GM04503 (cell line): ENCODE measurements at regions not wholly inside any gene's neighbourhood (a gene's known extent, or its start where the extent isn't known, plus 50 kb on each side); places are given as distances from the start of the nearest gene placed in this dataset.

Experiments used
- DNase-seq: peaks from one replicate; pipeline ENCODE4 v3.0.0-alpha.2; 2012; ENCODE audit warnings: low read depth

DNA sequence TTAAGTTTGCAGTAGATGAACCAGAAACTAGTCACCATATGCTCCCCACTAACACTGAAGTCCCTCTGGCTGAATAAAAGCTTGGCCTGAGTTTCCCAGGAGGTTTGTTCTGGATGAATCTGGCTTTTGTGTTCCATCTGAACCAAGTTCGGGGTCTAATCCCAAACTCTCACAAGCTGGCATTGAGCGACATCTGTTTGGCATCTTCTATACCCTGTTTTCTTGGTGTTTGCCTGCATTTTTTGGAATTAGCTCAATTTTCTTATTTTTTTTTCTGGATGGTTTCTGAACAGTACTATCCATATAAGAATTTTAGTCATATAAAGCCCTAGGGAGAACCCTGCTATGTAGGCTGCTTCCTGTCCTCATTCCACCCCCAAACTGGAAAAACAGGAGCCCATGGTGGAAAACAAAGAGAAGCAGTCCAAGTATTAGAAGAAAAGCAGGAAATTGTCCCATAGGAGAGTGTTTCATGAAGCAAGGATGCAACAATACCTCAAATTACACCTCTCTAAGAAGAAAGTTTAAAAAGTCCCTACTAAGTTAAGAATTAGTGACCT lies 737.1 kb downstream of the DHX35 start:
- DNase-seq = no peak

DNA sequence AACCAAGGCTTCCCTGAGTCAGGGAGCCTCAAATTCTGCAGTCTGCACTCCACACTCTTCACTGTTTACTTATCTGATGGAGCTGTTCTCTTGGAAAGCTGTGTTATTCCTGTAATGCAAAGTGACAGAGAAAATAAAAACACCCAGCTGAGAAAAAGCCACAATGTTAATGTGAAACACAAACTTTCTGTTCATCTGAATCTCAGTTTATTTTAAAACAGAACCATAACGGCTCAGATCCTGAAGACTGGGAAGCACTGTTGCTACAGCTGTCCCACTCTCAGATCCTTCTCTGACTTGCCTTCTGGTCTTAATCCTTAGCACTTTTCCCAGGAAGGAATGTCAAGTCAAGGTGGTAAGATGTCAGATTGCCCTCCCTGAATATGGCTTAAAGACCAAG lies 736.6 kb downstream of the DHX35 start:
- DNase-seq = no peak

DNA sequence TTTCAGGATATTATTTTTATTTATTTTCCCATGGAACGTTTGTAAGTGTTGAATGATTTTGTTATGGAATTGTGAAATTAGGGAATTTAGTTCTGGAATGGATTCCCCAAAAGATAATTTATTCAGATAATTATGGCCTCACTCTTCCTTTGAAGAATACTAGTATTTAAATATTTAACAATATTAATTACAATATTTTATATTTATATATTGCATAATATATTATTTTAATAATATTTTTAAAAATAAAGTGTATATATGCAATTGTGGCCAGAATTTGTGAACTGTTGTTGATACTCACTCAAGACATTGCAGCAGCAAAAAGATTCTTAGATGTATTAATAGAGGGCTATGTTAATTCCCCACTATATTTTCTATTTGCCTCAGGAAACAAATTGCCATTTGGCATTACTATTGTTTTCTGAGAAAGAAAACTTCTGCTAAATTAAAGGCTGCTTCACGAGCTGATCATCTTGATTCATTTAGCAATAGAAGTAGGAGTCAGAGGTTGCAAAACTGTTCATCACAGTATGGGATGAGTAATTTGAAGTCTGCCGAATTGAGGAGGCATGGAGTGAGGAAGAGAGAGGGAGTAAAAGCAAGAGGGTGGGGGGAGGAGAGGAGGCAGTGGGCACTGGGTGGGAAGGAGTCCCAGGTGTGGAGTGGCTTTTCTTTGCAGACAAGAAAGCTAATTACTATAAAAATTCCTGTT lies 729.2 kb downstream of the DHX35 start:
- DNase-seq = no peak

- DNase-seq = no peak
Measured at GRCh38 chr20:39676857-39677391, 714.8 kb downstream of the DHX35 start.

- DNase-seq = no peak
Measured at GRCh38 chr20:39676241-39676640, 714.1 kb downstream of the DHX35 start.

DNA sequence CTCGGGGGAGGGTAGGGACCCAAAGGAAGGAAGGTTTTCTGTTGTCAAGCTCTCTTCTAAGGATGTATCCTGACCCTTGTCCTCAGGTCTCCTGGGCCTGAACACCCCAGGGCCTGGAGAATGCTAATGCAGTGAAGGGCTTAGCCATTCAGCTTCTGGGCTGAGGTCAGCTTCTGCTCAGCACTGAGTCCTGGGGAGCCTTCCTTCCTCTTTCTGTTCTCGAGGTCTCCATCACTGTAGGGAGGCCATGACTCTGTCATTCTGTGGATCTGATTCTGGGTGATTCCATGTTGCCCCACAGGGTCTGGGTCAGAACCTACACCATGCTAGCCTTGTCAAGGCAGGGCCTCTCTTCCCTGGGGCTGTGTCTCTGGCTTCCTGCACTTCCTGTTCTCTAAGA lies 712.7 kb downstream of the DHX35 start:
- no peak for DNase-seq

DNA sequence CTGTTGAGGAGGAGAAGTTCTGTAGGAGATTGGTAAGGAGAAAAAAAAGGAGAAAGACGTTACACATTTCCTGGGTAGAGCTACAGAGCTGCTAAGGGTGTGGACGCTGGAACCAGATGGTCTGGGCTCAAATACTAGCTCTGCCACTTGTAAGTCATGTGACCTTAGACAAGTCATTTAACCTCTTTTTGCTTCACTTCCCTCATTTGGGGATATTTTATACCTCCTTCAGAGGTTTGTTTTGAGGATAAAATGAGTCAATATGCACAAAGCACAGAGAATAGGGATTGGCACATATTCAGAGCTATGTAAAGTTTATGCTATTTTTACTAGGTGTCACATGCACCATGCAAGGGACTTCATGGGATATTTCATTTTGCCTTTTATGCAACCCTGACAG lies 708.8 kb downstream of the DHX35 start:
- no peak for DNase-seq

DNA sequence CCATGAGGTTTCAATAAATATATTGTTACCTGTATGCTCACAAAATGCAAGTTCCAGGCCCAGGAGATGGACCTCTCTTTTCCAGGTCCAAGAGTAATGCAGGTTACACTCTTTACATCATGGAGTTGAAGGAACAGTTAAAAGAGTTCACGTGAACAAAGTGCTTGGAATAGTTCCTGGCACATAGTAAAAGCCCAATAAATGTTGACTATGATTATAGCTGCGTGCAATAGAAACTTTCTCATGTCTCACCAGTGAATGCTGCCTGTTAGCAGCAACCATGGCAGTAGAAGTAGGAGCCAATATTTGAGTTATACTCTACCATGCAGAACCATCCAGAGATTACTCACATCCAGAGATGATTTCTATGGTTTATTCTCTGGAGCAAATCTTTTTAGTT lies 707.5 kb downstream of the DHX35 start:
- DNase-seq = no peak

- no peak for DNase-seq
Measured at GRCh38 chr20:39668038-39668437, 705.9 kb downstream of the DHX35 start.

- DNase-seq = no peak
Measured at GRCh38 chr20:39661833-39662232, 699.7 kb downstream of the DHX35 start.

- no peak for DNase-seq
Measured at GRCh38 chr20:39660965-39661364, 698.8 kb downstream of the DHX35 start.

DNA sequence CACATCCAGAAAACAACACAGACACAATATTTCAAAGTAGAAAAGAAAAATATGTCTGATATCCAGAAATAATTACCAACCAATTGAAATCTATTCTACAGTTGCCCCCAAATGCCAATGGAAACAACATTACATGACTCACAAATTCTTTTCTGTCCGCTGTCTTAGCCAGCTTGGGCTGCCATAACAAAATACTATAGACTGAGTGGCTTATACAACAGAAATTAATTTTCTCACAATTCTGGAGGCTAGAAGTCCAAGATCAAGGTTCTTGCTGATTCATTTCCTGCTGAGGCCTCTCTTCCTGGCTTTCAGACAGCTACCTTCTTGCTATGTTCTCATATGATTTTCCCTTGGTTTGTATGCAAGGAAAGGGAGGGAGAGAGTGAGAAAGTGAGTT lies 698.1 kb downstream of the DHX35 start:
- DNase-seq = no peak

DNA sequence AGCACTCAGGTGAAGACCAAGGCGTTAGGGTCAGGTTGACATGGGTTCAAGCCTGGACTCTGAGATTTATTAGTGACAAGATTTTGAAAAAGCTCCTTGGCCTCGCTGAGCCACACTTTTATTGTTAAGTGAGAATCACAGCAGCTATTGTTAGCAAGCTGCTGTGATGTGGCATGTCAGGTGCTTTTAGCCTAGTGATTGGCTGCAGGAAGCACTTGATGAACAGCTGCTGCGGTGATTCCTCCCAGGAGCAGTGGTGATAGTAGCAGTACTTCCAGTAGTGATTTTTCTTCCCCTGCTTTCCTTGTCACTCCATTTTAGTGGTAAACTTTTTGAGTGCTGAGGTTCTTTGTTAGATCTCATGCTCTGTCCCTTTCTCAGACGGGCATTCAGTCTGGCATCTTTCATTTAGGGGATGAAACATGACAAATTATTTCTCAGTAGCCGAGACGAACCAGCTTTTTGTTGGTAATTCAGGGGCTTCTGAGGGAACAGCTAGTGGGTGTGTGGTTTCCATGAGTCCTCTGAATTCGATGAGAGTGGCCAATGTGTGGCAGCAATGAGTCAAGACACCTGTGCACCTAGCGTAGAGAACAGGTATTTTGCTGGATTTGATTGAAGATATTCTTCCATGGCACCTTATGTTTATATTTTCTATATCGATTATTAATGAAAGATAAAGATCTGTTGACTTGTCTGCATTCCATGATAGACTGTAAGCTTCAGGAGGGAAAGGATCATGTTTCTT lies 696.7 kb downstream of the DHX35 start:
- no peak for DNase-seq

DNA sequence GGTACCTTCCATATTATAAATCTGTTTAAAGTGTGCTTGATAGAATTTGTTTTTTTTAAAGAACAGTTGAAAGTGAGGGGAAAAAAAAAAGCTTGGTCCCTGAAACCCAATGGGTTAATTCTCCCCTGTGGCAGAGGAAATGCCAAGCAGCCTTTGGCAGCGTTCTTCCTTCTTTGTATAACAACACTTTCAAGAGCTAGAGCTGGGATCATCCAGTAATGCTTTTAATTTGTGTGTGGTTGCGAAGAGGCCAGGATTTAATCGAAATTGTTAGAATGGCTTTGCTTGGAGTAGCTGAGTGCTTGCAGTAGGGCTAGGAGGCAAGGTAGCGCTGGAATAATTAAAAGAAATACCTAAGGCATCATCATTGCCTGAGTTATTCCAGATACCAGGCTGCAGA lies 692.0 kb downstream of the DHX35 start:
- DNase-seq = no peak

- no peak for DNase-seq
Measured at GRCh38 chr20:39651645-39652325, 689.6 kb downstream of the DHX35 start.

- no peak for DNase-seq
Measured at GRCh38 chr20:39646874-39647413, 684.8 kb downstream of the DHX35 start.

GRCh38 chr20:39645131-39645530 lies 683.0 kb downstream of the DHX35 start:
- no peak for DNase-seq

GRCh38 chr20:39643292-39643691 lies 681.1 kb downstream of the DHX35 start:
- no peak for DNase-seq

GRCh38 chr20:39641423-39641822 lies 679.3 kb downstream of the DHX35 start:
- DNase-seq = no peak

DNA sequence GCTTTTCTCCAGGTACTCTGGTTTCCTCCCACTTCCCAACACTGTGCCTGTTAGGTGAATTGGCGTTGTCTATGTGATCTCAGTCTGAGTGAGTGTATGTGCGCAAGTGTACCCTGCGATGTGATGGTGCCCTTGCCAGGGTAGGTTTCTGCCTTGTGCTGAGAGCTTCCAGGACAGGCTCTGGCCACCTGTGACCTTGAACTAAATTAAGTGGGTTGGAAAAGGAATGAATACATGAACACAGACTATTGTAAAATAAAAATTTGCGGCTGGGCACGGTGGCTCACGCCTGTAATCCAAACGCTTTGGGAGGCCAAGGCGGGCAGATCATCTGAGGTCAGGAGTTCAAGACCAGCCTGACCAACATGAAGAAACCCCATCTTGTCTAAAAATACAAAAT lies 678.0 kb downstream of the DHX35 start:
- DNase-seq = no peak

GRCh38 chr20:39638731-39639130 lies 676.6 kb downstream of the DHX35 start:
- no peak for DNase-seq

DNA sequence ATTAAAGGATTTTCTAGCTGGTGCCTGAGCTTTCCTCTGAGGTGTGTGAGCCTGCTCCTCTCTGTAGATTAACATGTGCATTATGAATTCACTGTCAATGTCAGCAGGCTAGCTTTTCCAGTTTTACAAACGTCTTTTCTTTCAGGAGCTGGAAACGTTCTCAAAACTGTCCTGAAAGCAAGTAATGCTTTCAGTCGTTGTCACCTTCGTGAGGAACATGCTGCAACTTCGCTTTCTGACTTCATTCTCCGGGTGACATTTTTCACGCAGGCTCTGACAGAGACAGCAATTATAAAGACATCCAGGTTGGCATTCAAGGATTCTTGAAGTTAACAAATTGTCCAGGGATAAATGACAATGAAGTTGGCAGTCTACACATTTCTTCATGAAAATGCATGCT lies 671.5 kb downstream of the DHX35 start:
- DNase-seq = no peak
